H1 (cell line): ENCODE measurements at regions not wholly inside any gene's neighbourhood (a gene's known extent, or its start where the extent isn't known, plus 50 kb on each side); places are given as distances from the start of the nearest gene placed in this dataset.

Source experiments
- CTCF ChIP-seq, 3 experiments: IDR thresholded peaks; 1 replicate in 2 of 3; 2 replicates in 1 of 3; pipeline versions ENCODE4 v1.5.1 to v1.6.1; 2011; ENCODE audit warnings: low read length in 3 of 3, mild to moderate bottlenecking in 3 of 3, inconsistent platforms in 2 of 3, low read depth in 1 of 3, moderate library complexity in 1 of 3; ENCODE audit not compliant: insufficient read depth in 1 of 3; ENCODE audit errors: control extremely low read depth in 1 of 3
- EP300 ChIP-seq, 2 experiments: IDR thresholded peaks; 1 replicate in 1 of 2; 2 replicates in 1 of 2; pipeline ENCODE4 v1.6.1; 2011 to 2012; ENCODE audit warnings: low read depth in 2 of 2, low read length in 2 of 2, mild to moderate bottlenecking in 2 of 2, borderline replicate concordance in 1 of 2, inconsistent platforms in 1 of 2, moderate library complexity in 1 of 2
- PHF8 ChIP-seq: fragments of 200-600 bp; sonication (generic); conservative IDR thresholded peaks from 2 replicates; pipeline ENCODE4 v1.7.1; 2012; ENCODE audit warnings: low read depth, mild to moderate bottlenecking, inconsistent platforms, low read length, moderate library complexity
- SIN3A ChIP-seq, 2 experiments: IDR thresholded peaks in 1 of 2; conservative IDR thresholded peaks in 1 of 2; 2 replicates each; pipeline ENCODE4 v1.6.1; 2011 to 2012; ENCODE audit warnings: low read length in 2 of 2, improper control_type of control experiment in 1 of 2, low read depth in 1 of 2, mild to moderate bottlenecking in 1 of 2
- SP1 ChIP-seq: IDR thresholded peaks from 2 replicates; pipeline ENCODE4 v1.6.1; 2011; ENCODE audit warnings: low read depth, low read length
- YY1 ChIP-seq: IDR thresholded peaks from 2 replicates; pipeline ENCODE4 v1.6.1; 2011; ENCODE audit warnings: low read depth, mild to moderate bottlenecking, low read length
- ZNF274 ChIP-seq: IDR thresholded peaks from 2 replicates; pipeline ENCODE4 v1.7.0; 2012; ENCODE audit warnings: low read length, borderline replicate concordance; ENCODE audit errors: extremely low read depth

DNA sequence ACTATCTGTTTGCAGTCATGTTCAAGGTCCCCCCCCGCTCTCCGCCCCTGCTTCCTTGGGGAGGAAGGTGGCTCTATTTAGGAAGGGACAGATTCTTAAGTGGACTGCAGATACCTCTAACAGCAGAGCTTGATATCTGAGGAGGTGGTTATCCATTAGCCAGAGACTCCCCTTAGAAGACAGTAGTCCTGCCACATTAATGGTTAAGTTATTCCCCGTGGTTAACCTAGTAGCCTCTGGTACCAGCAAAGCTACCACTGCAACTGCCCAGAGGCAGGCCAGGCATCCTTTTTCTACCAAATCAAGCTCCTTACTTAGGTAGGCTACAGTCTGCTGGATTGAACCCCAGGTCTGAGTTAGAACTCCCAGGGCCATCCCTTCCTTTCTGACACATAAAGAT, 162.1 kb upstream of the AVPR1A start:
- TF ChIP-seq EP300 (IDR thresholded peaks at IDR 0.05; ENCODE audit: borderline replicate concordance in 1 of 2, low read depth in 2 of 2, low read length in 2 of 2) (no peak), SP1 (no peak), SIN3A (conservative IDR thresholded peaks at IDR 0.05 in 1 of 2, IDR thresholded peaks at IDR 0.05 in 1 of 2; ENCODE audit: low read depth in 1 of 2, low read length in 2 of 2) (no peak), YY1 (no peak), PHF8 (no peak), CTCF (IDR thresholded peaks at IDR 0.05; ENCODE audit: control extremely low read depth in 1 of 3, insufficient read depth in 1 of 3, low read depth in 1 of 3, low read length in 3 of 3) (no peak), ZNF274 (no peak)
